Neural cell (in vitro differentiated cells): ENCODE measurements at regions not wholly inside any gene's neighbourhood (a gene's known extent, or its start where the extent isn't known, plus 50 kb on each side); places are given as distances from the start of the nearest gene placed in this dataset.
A peak's percentile ranks its signal among the peaks of the same experiment; 100 is the strongest.

Experiments used
- H2AFZ ChIP-seq: fragments of 200-600, 300-800 bp; sonication (generic), shearing (Covaris generic); 2 replicates; pipeline ENCODE4 v1.6.0; 2014; ENCODE audit warnings: low read depth, mild to moderate bottlenecking, antibody characterized with exemption, low read length, moderate library complexity
- H3F3A ChIP-seq: fragments of 200-600 bp; shearing (Covaris generic); 2 replicates; pipeline ENCODE4 v1.6.1; 2016; ENCODE audit warnings: mild to moderate bottlenecking, moderate library complexity, mixed read lengths, antibody characterized with exemption, low read length; ENCODE audit not compliant: insufficient read depth, poor library complexity, severe bottlenecking
- H3K27ac ChIP-seq: fragments of 200-600, 300-800 bp; sonication (generic), shearing (Covaris generic); 2 replicates; pipeline ENCODE4 v1.5.1; 2014; ENCODE audit warnings: mild to moderate bottlenecking, low read length, moderate library complexity
- H3K27me3 ChIP-seq: fragments of 300-800, 200-600 bp; sonication (generic), shearing (Covaris generic); 2 replicates; pipeline ENCODE4 v1.6.0; 2014; ENCODE audit warnings: mild to moderate bottlenecking, low read depth, low read length, moderate library complexity; ENCODE audit not compliant: insufficient read depth
- H3K36me3 ChIP-seq: fragments of 300-800, 200-600 bp; sonication (generic), shearing (Covaris generic); 2 replicates; pipeline ENCODE4 v1.5.1; 2014; ENCODE audit warnings: mild to moderate bottlenecking, antibody characterized with exemption, low read length, moderate library complexity; ENCODE audit not compliant: insufficient read depth
- H3K4me2 ChIP-seq: fragments of 300-800, 200-600 bp; sonication (generic), shearing (Covaris generic); 2 replicates; pipeline ENCODE4 v1.6.0; 2014; ENCODE audit warnings: mild to moderate bottlenecking, low read length
- H3K4me3 ChIP-seq: fragments of 300-800, 200-600 bp; sonication (generic), shearing (Covaris generic); 2 replicates; pipeline ENCODE4 v1.5.1; 2014; ENCODE audit warnings: mild to moderate bottlenecking, low read length, moderate library complexity
- H3K79me2 ChIP-seq: fragments of 200-600 bp; shearing (Covaris generic); replicated peaks from 2 replicates; pipeline ENCODE4 v1.6.0; 2014; ENCODE audit warnings: mild to moderate bottlenecking, low read length, moderate library complexity; ENCODE audit not compliant: insufficient read depth
- H3K9ac ChIP-seq: fragments of 300-800, 200-600 bp; sonication (generic), shearing (Covaris generic); 2 replicates; pipeline ENCODE4 v1.6.1; 2016; ENCODE audit warnings: mild to moderate bottlenecking, low read length, mixed read lengths
- H3K9me2 ChIP-seq: fragments of 200-600 bp; shearing (Covaris generic); 2 replicates; pipeline ENCODE4 v1.6.1; 2016; ENCODE audit warnings: mild to moderate bottlenecking, low read length, mixed read lengths; ENCODE audit not compliant: insufficient read depth
- H3K9me3 ChIP-seq: fragments of 200-600, 300-800 bp; sonication (generic), shearing (Covaris generic); 2 replicates; pipeline ENCODE4 v1.6.1; 2016; ENCODE audit warnings: mild to moderate bottlenecking, mixed run types, low read length, moderate library complexity, mixed read lengths
- H4K20me1 ChIP-seq: fragments of 200-600 bp; shearing (Covaris generic); 2 replicates; pipeline ENCODE4 v1.6.1; 2016; ENCODE audit warnings: mild to moderate bottlenecking, mixed run types; ENCODE audit not compliant: insufficient read depth
- CTCF ChIP-seq: fragments of 450-650 bp; IDR thresholded peaks from 2 replicates; pipeline ENCODE4 v1.5.1; 2014; ENCODE audit warnings: antibody characterized with exemption, mild to moderate bottlenecking, moderate library complexity; ENCODE audit not compliant: poor library complexity, severe bottlenecking
- EP300 ChIP-seq: fragments of 450-650 bp; conservative IDR thresholded peaks from 2 replicates; pipeline ENCODE4 v1.6.1; 2014; ENCODE audit warnings: antibody characterized with exemption, mild to moderate bottlenecking, moderate library complexity; ENCODE audit not compliant: poor library complexity, severe bottlenecking
- EZH2 ChIP-seq: fragments of 200-600, 300-800 bp; shearing (Covaris generic), sonication (generic); IDR thresholded peaks from 2 replicates; pipeline ENCODE4 v1.6.1; 2014; ENCODE audit warnings: antibody characterized with exemption, low read length, borderline replicate concordance, mild to moderate bottlenecking; ENCODE audit not compliant: insufficient read depth, poor library complexity, severe bottlenecking
- MXI1 ChIP-seq: fragments of 450-650 bp; conservative IDR thresholded peaks from 2 replicates; pipeline ENCODE4 v1.6.1; 2014; ENCODE audit warnings: antibody characterized with exemption, mild to moderate bottlenecking; ENCODE audit not compliant: poor library complexity, severe bottlenecking
- POLR2AphosphoS5 ChIP-seq: IDR thresholded peaks from 2 replicates; pipeline ENCODE4 v1.6.1; 2012
- RAD21 ChIP-seq: fragments of 450-650 bp; conservative IDR thresholded peaks from 2 replicates; pipeline ENCODE4 v1.6.1; 2014; ENCODE audit warnings: antibody characterized with exemption, mild to moderate bottlenecking, moderate library complexity
- REST ChIP-seq: IDR thresholded peaks from 2 replicates; pipeline ENCODE4 v1.6.1; 2012; ENCODE audit warnings: borderline replicate concordance
- SMC3 ChIP-seq: fragments of 450-650 bp; conservative IDR thresholded peaks from 2 replicates; pipeline ENCODE4 v1.6.1; 2014; ENCODE audit warnings: antibody characterized with exemption, mild to moderate bottlenecking, moderate library complexity; ENCODE audit not compliant: poor library complexity
- TAF1 ChIP-seq: IDR thresholded peaks from 2 replicates; pipeline ENCODE4 v1.6.1; 2012; ENCODE audit warnings: low read depth

GRCh38 chr4:60002603-60003337, 1197.4 kb upstream of the ADGRL3 start:
- no peaks in the 10 kb centered on the region for H4K20me1 ChIP-seq
- no peak overlapping the region for H3K4me3 ChIP-seq
- TF ChIP-seq RAD21 (no peak), TAF1 (no peak), SMC3 (no peak), POLR2AphosphoS5 (no peak), EZH2 (no peak), MXI1 (no peak), EP300 (no peak), REST (no peak), CTCF (no peak)
- H3K27me3 ChIP-seq, result no peaks in the 10 kb centered on the region
- H3K9me2 ChIP-seq, result no peaks in the 10 kb centered on the region
- no peak overlapping the region for H3K27ac ChIP-seq
- H3K79me2 ChIP-seq, result no peaks in the 10 kb centered on the region
- no peaks in the 10 kb centered on the region for H3K36me3 ChIP-seq
- no peaks in the 10 kb centered on the region for H3F3A ChIP-seq
- H3K9me3 ChIP-seq, result no peaks in the 10 kb centered on the region
- H3K4me2 ChIP-seq, result no peak overlapping the region
- H3K9ac ChIP-seq, result no peak overlapping the region
- H2AFZ ChIP-seq, result no peak overlapping the region

- no peaks in the 10 kb centered on the region for H3K27me3 ChIP-seq
- H3K27ac ChIP-seq, result peak overlapping the region; percentile 71
- H3K4me2 ChIP-seq, result peak overlapping the region; percentile 18
- no peaks in the 10 kb centered on the region for H3K36me3 ChIP-seq
- TF ChIP-seq EZH2 (no peak), SMC3 (no peak), MXI1 (no peak), POLR2AphosphoS5 (peak; percentile 71), EP300 (peak; percentile 73), CTCF (no peak)
- H3K9me3 ChIP-seq, result no peaks in the 10 kb centered on the region
- H3K79me2 ChIP-seq, result no peaks in the 10 kb centered on the region
- H3F3A ChIP-seq, result peaks cover 3% of the 10 kb centered on the region
- H2AFZ ChIP-seq, result no peak overlapping the region
- H3K9ac ChIP-seq, result no peak overlapping the region
- H4K20me1 ChIP-seq, result no peaks in the 10 kb centered on the region
- H3K4me3 ChIP-seq, result no peak overlapping the region
- no peaks in the 10 kb centered on the region for H3K9me2 ChIP-seq
These were observed 1186.5 kb upstream of the ADGRL3 start for GRCh38 chr4:60013464-60014184.
